RWPE2 (cell line): ENCODE measurements at regions not wholly inside any gene's neighbourhood (a gene's known extent, or its start where the extent isn't known, plus 50 kb on each side); places are given as distances from the start of the nearest gene placed in this dataset.

Experiments
- ATAC-seq: fragments of 200-7000 bp; cut with Tn5 transposase; 3 replicates; pipeline ENCODE4 v1.9.1; 2021; ENCODE audit warnings: low read depth
- DNase-seq: peaks from one replicate; pipeline ENCODE4 v3.0.0-alpha.2; 2020; ENCODE audit warnings: low spot score
- H3K27ac ChIP-seq: fragments of 450-650 bp; 2 replicates; pipeline ENCODE4 v1.5.1; 2017; ENCODE audit warnings: mild to moderate bottlenecking; ENCODE audit not compliant: poor library complexity, severe bottlenecking
- H3K27me3 ChIP-seq: fragments of 250-450 bp; sonication (Bioruptor Pico); 2 replicates; pipeline ENCODE4 v1.5.1; 2021; ENCODE audit warnings: mild to moderate bottlenecking, moderate library complexity; ENCODE audit not compliant: insufficient read depth, poor library complexity, severe bottlenecking
- H3K36me3 ChIP-seq: fragments of 250-450 bp; sonication (Bioruptor Pico); 2 replicates; pipeline ENCODE4 v1.5.1; 2020; ENCODE audit warnings: low read depth, mild to moderate bottlenecking, moderate library complexity
- H3K4me1 ChIP-seq: fragments of 250-450 bp; sonication (Bioruptor Pico); 2 replicates; pipeline ENCODE4 v1.5.1; 2021; ENCODE audit warnings: mild to moderate bottlenecking, moderate library complexity; ENCODE audit not compliant: insufficient read depth, poor library complexity, severe bottlenecking
- H3K4me3 ChIP-seq: fragments of 250-450 bp; sonication (Bioruptor Pico); 2 replicates; pipeline ENCODE4 v1.5.1; 2021; ENCODE audit warnings: mild to moderate bottlenecking, moderate library complexity; ENCODE audit not compliant: severe bottlenecking
- H3K9me3 ChIP-seq: fragments of 250-450 bp; sonication (Bioruptor Pico); 2 replicates; pipeline ENCODE4 v1.5.1; 2021; ENCODE audit warnings: mild to moderate bottlenecking, moderate library complexity; ENCODE audit not compliant: severe bottlenecking
- TF ChIP-seq, protein P1 (sequence below): fragments of 450-650 bp; IDR thresholded peaks from one replicate; pipeline ENCODE4 v1.5.1; 2017; ENCODE audit warnings: mild to moderate bottlenecking, moderate library complexity; ENCODE audit not compliant: poor library complexity, severe bottlenecking

DNA sequence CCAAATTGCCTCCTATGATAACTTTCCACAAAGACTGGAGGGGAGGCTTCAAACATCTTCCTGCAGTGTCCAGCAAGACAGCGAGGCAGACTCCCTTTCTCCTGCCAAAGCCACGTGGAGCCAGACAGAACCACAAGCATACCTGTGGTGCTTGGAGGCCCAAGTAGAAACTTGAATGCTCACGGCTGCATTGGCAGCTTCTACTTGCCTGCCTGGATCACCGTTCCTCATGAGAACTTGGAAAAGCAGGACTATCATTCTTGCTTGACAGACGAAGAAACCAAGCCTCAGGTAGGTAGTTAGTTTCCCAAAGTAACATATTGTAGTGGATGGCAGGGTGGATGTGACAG lies 216.3 kb upstream of the SFRP2 start:
- no peaks in the 10 kb centered on the region for H3K9me3 ChIP-seq
- ATAC-seq (no peak), DNase-seq (no peak)
- H3K36me3 ChIP-seq = no peaks in the 10 kb centered on the region
- peak overlapping the region; percentile 58 for H3K27ac ChIP-seq
- TF ChIP-seq, protein P1, sequence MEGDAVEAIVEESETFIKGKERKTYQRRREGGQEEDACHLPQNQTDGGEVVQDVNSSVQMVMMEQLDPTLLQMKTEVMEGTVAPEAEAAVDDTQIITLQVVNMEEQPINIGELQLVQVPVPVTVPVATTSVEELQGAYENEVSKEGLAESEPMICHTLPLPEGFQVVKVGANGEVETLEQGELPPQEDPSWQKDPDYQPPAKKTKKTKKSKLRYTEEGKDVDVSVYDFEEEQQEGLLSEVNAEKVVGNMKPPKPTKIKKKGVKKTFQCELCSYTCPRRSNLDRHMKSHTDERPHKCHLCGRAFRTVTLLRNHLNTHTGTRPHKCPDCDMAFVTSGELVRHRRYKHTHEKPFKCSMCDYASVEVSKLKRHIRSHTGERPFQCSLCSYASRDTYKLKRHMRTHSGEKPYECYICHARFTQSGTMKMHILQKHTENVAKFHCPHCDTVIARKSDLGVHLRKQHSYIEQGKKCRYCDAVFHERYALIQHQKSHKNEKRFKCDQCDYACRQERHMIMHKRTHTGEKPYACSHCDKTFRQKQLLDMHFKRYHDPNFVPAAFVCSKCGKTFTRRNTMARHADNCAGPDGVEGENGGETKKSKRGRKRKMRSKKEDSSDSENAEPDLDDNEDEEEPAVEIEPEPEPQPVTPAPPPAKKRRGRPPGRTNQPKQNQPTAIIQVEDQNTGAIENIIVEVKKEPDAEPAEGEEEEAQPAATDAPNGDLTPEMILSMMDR = no peak
- no peak overlapping the region for H3K4me3 ChIP-seq
- H3K27me3 ChIP-seq = no peaks in the 10 kb centered on the region
- peaks cover 16% of the 10 kb centered on the region for H3K4me1 ChIP-seq

DNA sequence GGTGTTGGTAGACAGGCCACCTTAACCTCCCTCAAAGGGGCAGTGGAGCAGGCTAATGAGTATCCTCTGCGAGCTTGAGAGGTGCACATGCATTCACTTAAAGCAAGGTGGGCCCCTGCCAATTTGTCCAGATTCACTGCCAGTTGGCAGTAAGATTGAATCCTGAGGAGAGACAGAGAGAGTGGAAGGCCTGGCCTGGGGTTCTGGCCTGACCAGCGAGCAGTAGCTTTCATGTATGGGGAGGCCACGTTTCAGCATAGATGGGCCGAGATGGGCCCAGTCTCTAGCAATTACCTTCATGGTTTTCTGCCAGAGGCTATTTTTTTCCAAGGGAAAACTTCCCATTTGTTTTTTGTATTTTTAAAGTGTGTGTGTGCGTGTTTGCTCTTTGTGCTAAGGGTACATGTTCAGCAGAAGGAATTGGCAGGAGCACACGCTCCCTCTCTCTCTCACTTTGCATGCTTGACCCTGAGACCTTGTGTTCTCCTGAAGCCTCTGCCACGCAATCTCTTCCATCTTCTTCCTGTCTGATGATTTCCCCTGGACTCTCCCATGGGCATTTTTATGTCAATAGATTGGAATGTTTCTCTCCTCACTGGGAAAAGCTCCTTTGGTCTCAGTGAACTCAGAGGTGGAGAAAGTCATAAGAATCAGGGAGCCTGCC lies 215.8 kb upstream of the SFRP2 start:
- Histone ChIP-seq H3K27me3 (no peaks in the 10 kb centered on the region), H3K4me3 (no peak overlapping the region), H3K36me3 (no peaks in the 10 kb centered on the region), H3K9me3 (no peaks in the 10 kb centered on the region), H3K4me1 (peaks cover 11% of the 10 kb centered on the region), H3K27ac (peak overlapping the region; percentile 58)
- DNase-seq (no peak), ATAC-seq (peak; percentile 88)
- TF ChIP-seq, protein P1 = no peak

DNA sequence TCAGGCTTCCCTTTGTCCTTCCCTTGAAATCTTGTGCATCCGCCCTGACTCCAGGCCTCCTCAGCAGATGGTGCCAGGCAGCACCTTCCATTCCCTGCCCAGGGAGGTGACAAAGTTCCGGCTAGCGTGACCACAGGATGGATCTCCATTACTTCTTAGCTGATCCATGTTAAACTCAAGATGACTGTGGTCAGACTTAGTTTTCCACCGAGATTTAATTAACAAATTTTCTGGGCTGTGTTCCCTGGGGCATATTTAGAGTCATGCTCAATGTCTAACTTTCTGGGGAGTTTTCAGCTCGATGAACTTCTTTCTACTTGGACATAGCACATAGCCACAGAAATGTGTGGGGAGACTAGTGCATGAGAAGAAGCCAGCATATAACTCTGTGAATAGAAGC lies 215.1 kb upstream of the SFRP2 start:
- Histone ChIP-seq H3K4me3 (no peak overlapping the region), H3K4me1 (peaks cover 8% of the 10 kb centered on the region), H3K36me3 (no peaks in the 10 kb centered on the region), H3K27ac (peak overlapping the region; percentile 58), H3K27me3 (no peaks in the 10 kb centered on the region), H3K9me3 (no peaks in the 10 kb centered on the region)
- ATAC-seq (no peak), DNase-seq (no peak)
- TF ChIP-seq, protein P1 = no peak

DNA sequence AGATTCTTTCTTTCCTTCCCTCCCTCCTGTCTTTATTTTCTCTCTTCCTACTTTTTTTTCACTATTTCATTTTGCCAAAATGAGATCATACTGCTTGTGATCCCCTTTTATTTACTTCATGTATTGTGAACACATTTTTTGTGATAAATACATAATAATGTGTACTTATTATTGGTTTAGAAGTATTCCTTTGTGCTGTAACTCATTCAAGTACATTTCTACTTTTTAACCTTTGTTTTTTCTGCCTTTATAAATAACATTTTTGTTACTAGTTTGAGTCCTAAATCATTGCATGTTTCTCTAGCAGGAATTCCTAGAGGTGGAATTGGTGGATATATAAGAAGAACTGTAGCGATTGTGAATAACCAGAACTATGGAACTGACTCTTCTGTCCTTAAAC lies 214.5 kb upstream of the SFRP2 start:
- DNase-seq (no peak), ATAC-seq (no peak)
- no peaks in the 10 kb centered on the region for H3K27me3 ChIP-seq
- H3K4me1 ChIP-seq = peaks cover 8% of the 10 kb centered on the region
- H3K4me3 ChIP-seq = no peak overlapping the region
- TF ChIP-seq, protein P1 = no peak
- no peaks in the 10 kb centered on the region for H3K9me3 ChIP-seq
- no peaks in the 10 kb centered on the region for H3K36me3 ChIP-seq
- no peak overlapping the region for H3K27ac ChIP-seq

DNA sequence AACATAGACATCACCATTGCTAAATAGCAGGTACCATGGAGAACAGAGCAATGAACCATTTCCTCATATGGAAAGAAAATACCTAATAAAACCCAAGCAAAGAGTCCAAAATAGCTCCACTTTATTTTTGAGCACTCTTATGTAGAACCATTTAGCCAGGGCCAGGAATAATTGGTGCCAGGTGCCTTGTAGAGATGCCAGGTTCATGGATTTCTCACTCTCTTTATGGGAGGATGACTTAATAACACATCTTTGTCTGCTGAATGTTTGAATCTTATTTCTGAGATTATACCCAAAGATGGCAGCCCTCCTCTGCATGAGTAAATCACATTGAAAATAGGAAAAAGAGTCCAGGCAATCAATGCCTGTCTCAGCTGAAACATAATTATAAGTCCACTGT lies 212.3 kb upstream of the SFRP2 start:
- no peaks in the 10 kb centered on the region for H3K9me3 ChIP-seq
- ATAC-seq = no peak
- TF ChIP-seq, protein P1 = no peak
- H3K4me1 ChIP-seq = peaks cover 8% of the 10 kb centered on the region
- no peak overlapping the region for H3K27ac ChIP-seq
- DNase-seq = no peak
- no peak overlapping the region for H3K4me3 ChIP-seq
- no peaks in the 10 kb centered on the region for H3K27me3 ChIP-seq
- no peaks in the 10 kb centered on the region for H3K36me3 ChIP-seq
